ENCODE measurements at regions not wholly inside any gene's neighbourhood (a gene's known extent, or its start where the extent isn't known, plus 50 kb on each side); places are given as distances from the start of the nearest gene placed in this dataset.

GRCh38 chr3:82572721-82573120, 811.3 kb upstream of the GBE1 start:
- TF ChIP-seq CTCF (IDR thresholded peaks at IDR 0.05) (no peak), POLR2A (IDR thresholded peaks at IDR 0.05) (no peak)
